Skeletal muscle tissue (tissue), 3 donors: ENCODE measurements at regions not wholly inside any gene's neighbourhood (a gene's known extent, or its start where the extent isn't known, plus 50 kb on each side); places are given as distances from the start of the nearest gene placed in this dataset.

ENCODE experiments used
- H3K27ac ChIP-seq: one replicate; pipeline ENCODE4 v1.7.0; 2013; ENCODE audit warnings: mild to moderate bottlenecking, low read depth, low read length, inconsistent platforms
- H3K27me3 ChIP-seq, 3 donors: one replicate each; pipeline ENCODE4 v1.7.0; 2013; ENCODE audit warnings: low read length in 3 of 3; ENCODE audit not compliant: control insufficient read depth in 3 of 3, insufficient read depth in 3 of 3
- H3K36me3 ChIP-seq, 3 donors: one replicate each; pipeline ENCODE4 v1.7.0; 2013; ENCODE audit warnings: low read length in 3 of 3; ENCODE audit not compliant: control insufficient read depth in 3 of 3, insufficient read depth in 3 of 3
- H3K4me1 ChIP-seq, 3 donors: one replicate each; pipeline ENCODE4 v1.7.0; 2013; ENCODE audit warnings: low read length in 3 of 3, mild to moderate bottlenecking in 3 of 3; ENCODE audit not compliant: control insufficient read depth in 3 of 3, insufficient read depth in 3 of 3
- H3K4me3 ChIP-seq, 3 donors: one replicate each; pipeline ENCODE4 v1.7.0; 2013; ENCODE audit warnings: low read length in 3 of 3
- H3K9ac ChIP-seq, 3 donors: one replicate each; pipeline ENCODE4 v1.7.0; 2013; ENCODE audit warnings: low read length in 3 of 3, mild to moderate bottlenecking in 3 of 3, moderate library complexity in 2 of 3, low read depth in 1 of 3
- H3K9me3 ChIP-seq, 3 donors: one replicate each; pipeline ENCODE4 v1.7.0; 2013; ENCODE audit warnings: low read length in 3 of 3; ENCODE audit not compliant: control insufficient read depth in 3 of 3
- donor health status: Osteomylitis.

DNA sequence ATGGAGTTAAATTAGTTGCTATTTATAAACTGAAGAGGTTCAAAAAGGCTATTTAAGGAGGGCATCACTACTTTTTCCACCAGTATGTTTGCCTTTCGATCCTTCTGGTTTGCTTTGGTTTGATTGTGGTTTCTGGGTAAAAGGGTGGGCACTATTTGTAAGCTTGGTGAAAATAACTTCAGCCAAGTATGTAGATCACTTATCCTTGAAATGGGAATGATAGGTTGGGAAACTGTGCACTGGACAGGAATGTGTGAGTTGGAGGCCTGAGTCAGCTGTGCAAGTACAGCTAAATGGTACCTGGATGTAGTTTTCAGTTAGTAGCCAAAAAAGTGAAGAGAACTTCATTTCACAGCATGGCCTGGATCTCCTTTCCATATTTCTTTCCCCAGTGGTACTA is 466.2 kb downstream of the ENC1 start:
- H3K9me3 ChIP-seq = no peaks in the 10 kb centered on the region
- no peak overlapping the region for H3K27ac ChIP-seq
- peaks cover 0 to 3% (median 0%) of the 10 kb centered on the region in 3 donors for H3K4me1 ChIP-seq
- H3K36me3 ChIP-seq = no peaks in the 10 kb centered on the region
- no peak overlapping the region for H3K9ac ChIP-seq
- no peaks in the 10 kb centered on the region for H3K27me3 ChIP-seq
- H3K4me3 ChIP-seq = no peak overlapping the region

DNA sequence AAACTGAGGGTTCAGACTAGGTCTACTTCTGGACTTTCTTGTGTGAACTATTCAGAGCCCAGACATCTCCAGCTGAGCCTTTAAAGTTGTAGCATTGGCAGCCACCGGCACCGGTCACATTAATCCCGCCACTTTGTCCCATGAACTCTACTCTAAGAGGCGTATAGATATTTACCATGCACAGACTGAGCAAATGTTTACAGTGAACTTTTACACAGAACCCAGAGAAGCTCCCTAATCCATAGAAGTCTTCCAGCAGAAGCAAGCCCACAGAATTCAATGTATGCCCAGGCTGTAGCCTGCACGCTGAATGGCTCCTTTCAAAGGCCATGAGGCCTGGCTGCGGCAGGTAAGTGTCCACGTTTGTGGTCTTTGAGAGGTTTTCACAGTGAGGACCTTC is 466.9 kb downstream of the ENC1 start:
- H3K27me3 ChIP-seq = no peaks in the 10 kb centered on the region
- no peak overlapping the region for H3K27ac ChIP-seq
- no peak overlapping the region for H3K4me3 ChIP-seq
- H3K9ac ChIP-seq = no peak overlapping the region
- H3K9me3 ChIP-seq = no peaks in the 10 kb centered on the region
- H3K36me3 ChIP-seq = no peaks in the 10 kb centered on the region
- peaks cover 0 to 3% (median 0%) of the 10 kb centered on the region in 3 donors for H3K4me1 ChIP-seq

DNA sequence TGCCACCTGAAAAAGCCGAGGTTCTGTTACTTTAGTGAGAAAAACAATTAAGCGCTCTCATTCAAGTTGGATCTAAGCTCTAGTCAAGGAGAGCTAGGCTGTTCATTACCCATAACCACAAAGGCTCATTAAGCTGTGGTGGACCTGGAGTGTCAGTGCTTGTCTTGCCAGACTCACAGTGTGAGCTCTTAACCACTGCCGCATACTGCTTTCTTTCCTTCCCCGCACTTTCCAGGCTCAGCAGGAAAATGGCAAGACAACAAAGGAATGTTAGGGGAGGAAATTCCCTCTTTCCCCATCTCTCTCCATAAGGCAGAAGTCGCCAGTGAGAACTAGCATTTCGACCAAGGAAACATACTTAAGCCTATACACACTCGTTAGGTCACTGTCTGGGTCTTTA is 467.3 kb downstream of the ENC1 start:
- no peak overlapping the region for H3K9ac ChIP-seq
- H3K4me3 ChIP-seq = no peak overlapping the region
- no peaks in the 10 kb centered on the region for H3K9me3 ChIP-seq
- H3K4me1 ChIP-seq = peaks cover 0 to 3% (median 0%) of the 10 kb centered on the region in 3 donors
- no peaks in the 10 kb centered on the region for H3K36me3 ChIP-seq
- no peaks in the 10 kb centered on the region for H3K27me3 ChIP-seq
- no peak overlapping the region for H3K27ac ChIP-seq

- no peaks in the 10 kb centered on the region for H3K36me3 ChIP-seq
- H3K4me3 ChIP-seq = no peak overlapping the region
- no peaks in the 10 kb centered on the region for H3K9me3 ChIP-seq
- no peak overlapping the region for H3K9ac ChIP-seq
- no peaks in the 10 kb centered on the region for H3K27me3 ChIP-seq
- no peak overlapping the region for H3K27ac ChIP-seq
- peaks cover 7 to 11% (median 10%) of the 10 kb centered on the region in 3 donors for H3K4me1 ChIP-seq
These were observed 470.8 kb downstream of the ENC1 start for GRCh38 chr5:74169701-74170100.

- Histone ChIP-seq H3K4me1 (peaks cover 10 to 19% (median 11%) of the 10 kb centered on the region in 3 donors), H3K4me3 (no peak overlapping the region), H3K27me3 (no peaks in the 10 kb centered on the region), H3K36me3 (no peaks in the 10 kb centered on the region), H3K27ac (no peak overlapping the region), H3K9me3 (no peaks in the 10 kb centered on the region), H3K9ac (no peak overlapping the region)
These were observed 472.6 kb downstream of the ENC1 start for GRCh38 chr5:74167930-74168315.

- Histone ChIP-seq H3K27ac (no peak overlapping the region), H3K36me3 (no peaks in the 10 kb centered on the region), H3K4me3 (no peak overlapping the region), H3K9ac (no peak overlapping the region), H3K4me1 (peaks cover 10 to 19% (median 11%) of the 10 kb centered on the region in 3 donors), H3K27me3 (no peaks in the 10 kb centered on the region), H3K9me3 (no peaks in the 10 kb centered on the region)
These were observed 473.2 kb downstream of the ENC1 start for GRCh38 chr5:74167206-74167929.

- no peaks in the 10 kb centered on the region for H3K9me3 ChIP-seq
- no peaks in the 10 kb centered on the region for H3K27me3 ChIP-seq
- H3K4me3 ChIP-seq = no peak overlapping the region
- H3K27ac ChIP-seq = no peak overlapping the region
- no peaks in the 10 kb centered on the region for H3K36me3 ChIP-seq
- peaks cover 10 to 19% (median 11%) of the 10 kb centered on the region in 3 donors for H3K4me1 ChIP-seq
- H3K9ac ChIP-seq = no peak overlapping the region
These were observed 474.5 kb downstream of the ENC1 start for GRCh38 chr5:74166064-74166463.

- no peaks in the 10 kb centered on the region for H3K9me3 ChIP-seq
- no peak overlapping the region for H3K27ac ChIP-seq
These were observed 475.7 kb downstream of the ENC1 start for GRCh38 chr5:74164725-74165235.

DNA sequence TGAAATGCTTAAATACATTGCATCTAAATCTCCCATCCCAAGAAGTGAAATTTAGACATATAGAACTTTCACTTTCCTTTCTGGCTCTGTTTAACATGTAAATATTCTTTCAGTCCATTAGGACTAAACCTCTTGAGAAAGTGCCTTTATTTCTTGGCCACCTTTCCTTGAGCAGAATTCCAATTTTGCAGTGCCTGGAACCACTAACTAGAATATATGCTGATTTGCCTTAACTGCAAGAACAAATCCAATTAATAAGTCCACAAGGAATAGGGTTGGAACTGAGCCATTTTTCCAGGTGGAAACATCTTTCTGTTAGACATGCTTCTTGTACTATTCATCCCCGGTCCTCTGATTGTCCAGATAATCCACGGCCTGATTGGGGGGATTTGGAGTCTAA is 478.0 kb downstream of the ENC1 start:
- Histone ChIP-seq H3K27ac (no peak overlapping the region), H3K27me3 (no peaks in the 10 kb centered on the region), H3K9me3 (no peaks in the 10 kb centered on the region), H3K4me1 (peaks cover 10 to 19% (median 11%) of the 10 kb centered on the region in 3 donors), H3K9ac (no peak overlapping the region), H3K36me3 (no peaks in the 10 kb centered on the region), H3K4me3 (no peak overlapping the region)

More at GRCh38 chr5:74164725-74165235, 475.7 kb downstream of the ENC1 start:
- no peak overlapping the region for H3K4me3 ChIP-seq
- no peaks in the 10 kb centered on the region for H3K27me3 ChIP-seq
- H3K4me1 ChIP-seq = peaks cover 10 to 19% (median 11%) of the 10 kb centered on the region in 3 donors
- no peaks in the 10 kb centered on the region for H3K36me3 ChIP-seq
- H3K9ac ChIP-seq = no peak overlapping the region

DNA sequence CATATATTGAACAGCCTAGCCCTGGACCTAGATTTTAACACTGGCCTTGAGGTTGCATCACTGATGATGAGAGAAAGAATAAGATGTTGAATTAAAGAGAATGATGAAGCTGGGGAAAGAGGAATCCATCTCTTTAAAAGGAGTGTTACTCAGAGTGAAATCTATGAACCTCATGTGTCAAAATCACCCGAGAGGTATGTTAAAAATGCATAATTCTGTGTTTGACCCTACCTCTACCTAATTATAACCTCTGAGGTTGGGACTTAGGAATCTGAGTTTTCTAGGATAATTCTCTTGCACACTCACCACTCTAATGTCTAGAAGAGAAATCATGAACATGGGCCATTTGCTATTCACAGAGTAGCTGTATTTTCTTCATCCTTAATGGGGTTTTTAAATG is 479.4 kb downstream of the ENC1 start:
- Histone ChIP-seq H3K36me3 (no peaks in the 10 kb centered on the region), H3K9me3 (no peaks in the 10 kb centered on the region)

More for the DNA sequence above, 479.4 kb downstream of the ENC1 start:
- H3K27ac ChIP-seq = no peak overlapping the region
- no peak overlapping the region for H3K4me3 ChIP-seq
- H3K9ac ChIP-seq = no peak overlapping the region
- peaks cover 10 to 19% (median 11%) of the 10 kb centered on the region in 3 donors for H3K4me1 ChIP-seq
- H3K27me3 ChIP-seq = no peaks in the 10 kb centered on the region
